Esophagus squamous epithelium (tissue), 5 donors: ENCODE measurements at regions not wholly inside any gene's neighbourhood (a gene's known extent, or its start where the extent isn't known, plus 50 kb on each side); places are given as distances from the start of the nearest gene placed in this dataset.

Experiments
- DNase-seq: peaks from one replicate; lab custom pipeline; 2025; lab: John Stamatoyannopoulos, UW
- H3K27ac ChIP-seq, 4 donors: fragments of 200-600 bp; sonication (generic); one replicate each; pipeline ENCODE4 v1.5.1; 2016 to 2019; ENCODE audit warnings: mild to moderate bottlenecking in 1 of 4
- H3K27me3 ChIP-seq, 4 donors: fragments of 200-600 bp; sonication (generic); 1 replicate in 3 of 4; 2 replicates in 1 of 4; pipeline versions ENCODE4 v1.5.1 to v1.6.0; 2017 to 2021; ENCODE audit warnings: antibody characterized with exemption in 1 of 4
- H3K36me3 ChIP-seq, 3 donors: fragments of 200-600 bp; sonication (generic); one replicate each; pipeline ENCODE4 v1.5.1; 2016 to 2019
- H3K4me1 ChIP-seq, 3 donors: fragments of 200-600 bp; sonication (generic); one replicate each; pipeline ENCODE4 v1.5.1; 2017 to 2019
- H3K4me3 ChIP-seq, 4 donors: fragments of 200-600 bp; sonication (generic); 1 replicate in 3 of 4; 2 replicates in 1 of 4; pipeline ENCODE4 v1.5.1; 2016 to 2019; ENCODE audit warnings: mild to moderate bottlenecking in 2 of 4, moderate library complexity in 1 of 4
- H3K9me3 ChIP-seq, 3 donors: fragments of 200-600 bp; sonication (generic); one replicate each; pipeline ENCODE4 v1.5.1; 2016 to 2019
- POLR2A ChIP-seq, 4 donors: fragments of 450-650 bp; IDR thresholded peaks; one replicate each; pipeline ENCODE4 v1.6.1; 2017; ENCODE audit warnings: antibody characterized with exemption in 4 of 4, mild to moderate bottlenecking in 4 of 4, moderate library complexity in 3 of 4
- WGBS, 2 donors: methylation state at CpG; one replicate each; pipeline ENCODE4 v1.1.5; 2018; 5-methylcytosine and 5-hydroxymethylcytosine counted together
- intact Hi-C: fragments of 100-400 bp; cut with DNase I; formaldehyde crosslinking; loops from one replicate; pipeline ENCODE4 v1.15.0; 2022
- TF ChIP-seq, protein P1 (sequence below), 6 experiments: fragments of 450-650 bp in 4 of 6; fragments of 200-600 bp in 2 of 6; sonication (generic) in 2 of 6; IDR thresholded peaks; one replicate each; pipeline ENCODE4 v1.5.1; 2016 to 2019; ENCODE audit warnings: antibody characterized with exemption in 6 of 6, mild to moderate bottlenecking in 4 of 6, moderate library complexity in 4 of 6
- donor health status: DM: yes; HTN: yes; CAD: no.

GRCh38 chr22:27345691-27346090 lies 455.9 kb downstream of the MN1 start:
- 71 to 90% methylated on average over 7 of the region's 7 CpGs for WGBS, 2 donors
- intact Hi-C loops = no loop called here
- H3K4me3 ChIP-seq = no peak overlapping the region
- H3K9me3 ChIP-seq = peaks cover 0 to 12% (median 7%) of the 10 kb centered on the region in 3 donors
- no peaks in the 10 kb centered on the region for H3K36me3 ChIP-seq
- no peaks in the 10 kb centered on the region for H3K27me3 ChIP-seq
- DNase-seq = no peak
- H3K4me1 ChIP-seq = peaks cover 0 to 12% (median 0%) of the 10 kb centered on the region in 3 donors
- H3K27ac ChIP-seq = no peak overlapping the region
- TF ChIP-seq POLR2A (IDR thresholded peaks at IDR 0.05) = no peak
- TF ChIP-seq, protein P1, sequence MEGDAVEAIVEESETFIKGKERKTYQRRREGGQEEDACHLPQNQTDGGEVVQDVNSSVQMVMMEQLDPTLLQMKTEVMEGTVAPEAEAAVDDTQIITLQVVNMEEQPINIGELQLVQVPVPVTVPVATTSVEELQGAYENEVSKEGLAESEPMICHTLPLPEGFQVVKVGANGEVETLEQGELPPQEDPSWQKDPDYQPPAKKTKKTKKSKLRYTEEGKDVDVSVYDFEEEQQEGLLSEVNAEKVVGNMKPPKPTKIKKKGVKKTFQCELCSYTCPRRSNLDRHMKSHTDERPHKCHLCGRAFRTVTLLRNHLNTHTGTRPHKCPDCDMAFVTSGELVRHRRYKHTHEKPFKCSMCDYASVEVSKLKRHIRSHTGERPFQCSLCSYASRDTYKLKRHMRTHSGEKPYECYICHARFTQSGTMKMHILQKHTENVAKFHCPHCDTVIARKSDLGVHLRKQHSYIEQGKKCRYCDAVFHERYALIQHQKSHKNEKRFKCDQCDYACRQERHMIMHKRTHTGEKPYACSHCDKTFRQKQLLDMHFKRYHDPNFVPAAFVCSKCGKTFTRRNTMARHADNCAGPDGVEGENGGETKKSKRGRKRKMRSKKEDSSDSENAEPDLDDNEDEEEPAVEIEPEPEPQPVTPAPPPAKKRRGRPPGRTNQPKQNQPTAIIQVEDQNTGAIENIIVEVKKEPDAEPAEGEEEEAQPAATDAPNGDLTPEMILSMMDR (IDR thresholded peaks at IDR 0.05) = no peak

DNA sequence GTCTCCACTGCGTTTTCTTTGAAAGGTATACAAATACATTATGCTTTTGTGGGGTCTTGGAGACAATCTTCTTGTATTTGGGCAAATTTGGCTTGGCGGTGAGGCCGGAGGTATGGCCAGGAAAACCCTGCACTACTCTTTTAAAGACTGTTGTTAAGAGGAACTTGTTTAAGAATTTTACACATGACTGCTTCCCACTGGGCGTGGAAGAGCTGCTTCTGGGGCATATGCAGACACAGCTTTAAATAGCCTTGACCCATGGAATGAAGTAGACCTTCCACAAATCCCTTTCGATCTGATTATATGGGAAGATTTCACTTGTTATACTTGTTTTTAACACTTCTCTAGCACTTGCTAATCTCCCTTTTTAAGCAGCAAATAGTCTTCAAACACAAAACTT lies 453.6 kb downstream of the MN1 start:
- TF ChIP-seq, protein P1 (IDR thresholded peaks at IDR 0.05) = no peak
- no peak for TF ChIP-seq POLR2A (IDR thresholded peaks at IDR 0.05)
- intact Hi-C loops = no loop called here

GRCh38 chr22:27348634-27349033 lies 452.9 kb downstream of the MN1 start:
- H3K36me3 ChIP-seq = no peaks in the 10 kb centered on the region
- WGBS, 2 donors = 64% methylated on average over 3 of the region's 3 CpGs
- intact Hi-C loops = no loop called here
- H3K4me3 ChIP-seq = no peak overlapping the region
- no peak for DNase-seq
- H3K27ac ChIP-seq = no peak overlapping the region
- TF ChIP-seq POLR2A (IDR thresholded peaks at IDR 0.05) = no peak
- TF ChIP-seq, protein P1 (IDR thresholded peaks at IDR 0.05) = no peak
- peaks cover 0 to 12% (median 0%) of the 10 kb centered on the region in 3 donors for H3K4me1 ChIP-seq
- peaks cover 0 to 21% (median 0%) of the 10 kb centered on the region in 4 donors for H3K27me3 ChIP-seq
- H3K9me3 ChIP-seq = no peaks in the 10 kb centered on the region

More for the DNA sequence above, 453.6 kb downstream of the MN1 start:
- peaks cover 0 to 16% (median 0%) of the 10 kb centered on the region in 4 donors for H3K27me3 ChIP-seq
- no peak overlapping the region for H3K27ac ChIP-seq
- no peak overlapping the region for H3K4me3 ChIP-seq
- H3K9me3 ChIP-seq = no peaks in the 10 kb centered on the region
- peaks cover 0 to 12% (median 0%) of the 10 kb centered on the region in 3 donors for H3K4me1 ChIP-seq
- DNase-seq = no peak
- 44 to 62% methylated on average over 5 of the region's 5 CpGs for WGBS, 2 donors
- no peaks in the 10 kb centered on the region for H3K36me3 ChIP-seq

GRCh38 chr22:27349456-27349855 lies 452.1 kb downstream of the MN1 start:
- no peak overlapping the region for H3K27ac ChIP-seq
- H3K36me3 ChIP-seq = no peaks in the 10 kb centered on the region
- intact Hi-C loops = no loop called here
- H3K9me3 ChIP-seq = no peaks in the 10 kb centered on the region
- TF ChIP-seq, protein P1 (IDR thresholded peaks at IDR 0.05) = no peak
- TF ChIP-seq POLR2A (IDR thresholded peaks at IDR 0.05) = no peak
- H3K4me1 ChIP-seq = peaks cover 0 to 12% (median 0%) of the 10 kb centered on the region in 3 donors
- no peak overlapping the region for H3K4me3 ChIP-seq
- no peak for DNase-seq
- peaks cover 0 to 21% (median 0%) of the 10 kb centered on the region in 4 donors for H3K27me3 ChIP-seq

DNA sequence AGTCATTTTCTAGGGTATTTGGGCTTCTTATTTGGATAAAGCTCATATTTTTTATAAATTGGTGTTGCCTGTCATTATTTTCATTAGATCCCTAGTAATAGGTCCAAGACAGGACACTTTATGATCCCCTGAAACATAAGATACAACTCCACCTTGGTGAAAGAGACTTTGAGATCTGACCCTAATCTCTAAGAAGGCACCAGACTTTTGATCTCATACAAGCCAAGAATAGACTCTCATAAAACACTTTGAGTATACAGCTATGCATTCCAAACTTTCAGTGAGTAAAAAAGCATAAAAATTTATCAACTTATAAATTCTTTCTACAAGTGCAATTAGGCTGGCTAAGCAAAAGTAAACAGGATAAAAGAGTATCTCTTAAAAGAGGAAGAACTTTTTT lies 451.2 kb downstream of the MN1 start:
- Histone ChIP-seq H3K27me3 (peaks cover 0 to 21% (median 0%) of the 10 kb centered on the region in 4 donors), H3K36me3 (no peaks in the 10 kb centered on the region), H3K4me3 (no peak overlapping the region), H3K9me3 (no peaks in the 10 kb centered on the region), H3K4me1 (peaks cover 0 to 12% (median 0%) of the 10 kb centered on the region in 3 donors), H3K27ac (no peak overlapping the region)
- TF ChIP-seq, protein P1 (IDR thresholded peaks at IDR 0.05) = no peak
- TF ChIP-seq POLR2A (IDR thresholded peaks at IDR 0.05) = no peak
- DNase-seq = no peak
- intact Hi-C loops = no loop called here
